H1 (cell line): ENCODE measurements at regions not wholly inside any gene's neighbourhood (a gene's known extent, or its start where the extent isn't known, plus 50 kb on each side); places are given as distances from the start of the nearest gene placed in this dataset.

Experiments
- CTCF ChIA-PET: fragments of 300-600 bp; sonication (Branson Sonifier 250); formaldehyde crosslinking; loops from one replicate; lab custom pipeline; 2021; ENCODE audit not compliant: partially characterized antibody; lab: Charles Lee
- POLR2A ChIA-PET: fragments of 300-600 bp; sonication (Branson Sonifier 250); formaldehyde crosslinking; loops from one replicate; lab custom pipeline; 2021; ENCODE audit warnings: inconsistent platforms; ENCODE audit not compliant: partially characterized antibody; lab: Charles Lee
- DNase-seq, 2 experiments: peaks; one replicate each; pipeline versions ENCODE4 v3.0.0 to v3.0.0-alpha.2; 2010 to 2022; ENCODE audit warnings: low spot score in 2 of 2, low read depth in 1 of 2, mixed read lengths in 1 of 2
- FAIRE-seq: peaks from 2 replicates; lab custom pipeline; 2011; peaks lifted over from hg19 to GRCh38; lab: Jason Lieb, UNC
- H2AFZ ChIP-seq: 2 replicates; pipeline ENCODE4 v1.8.1; 2012; ENCODE audit warnings: low read length, inconsistent platforms
- H2AK5ac ChIP-seq: 2 replicates; pipeline ENCODE4 v1.6.1; 2013; ENCODE audit warnings: low read depth, low read length
- H2BK120ac ChIP-seq: replicated peaks from 2 replicates; pipeline ENCODE3; 2013; ENCODE audit warnings: low read depth, low read length, inconsistent platforms
- H2BK12ac ChIP-seq: 2 replicates; pipeline ENCODE4 v1.6.1; 2013; ENCODE audit warnings: low read depth, low read length
- H2BK15ac ChIP-seq: 2 replicates; pipeline ENCODE4 v1.6.1; 2013; ENCODE audit warnings: low read length
- H2BK20ac ChIP-seq: 2 replicates; pipeline ENCODE4 v1.6.1; 2013; ENCODE audit warnings: low read length
- H2BK5ac ChIP-seq: 2 replicates; pipeline ENCODE4 v1.6.1; 2013; ENCODE audit warnings: low read depth, low read length
- H3K14ac ChIP-seq: 2 replicates; pipeline ENCODE4 v1.6.1; 2013; ENCODE audit warnings: inconsistent platforms; ENCODE audit not compliant: insufficient read length
- H3K18ac ChIP-seq: 2 replicates; pipeline ENCODE4 v1.6.1; 2013; ENCODE audit warnings: low read length; ENCODE audit errors: extremely low read depth
- H3K23ac ChIP-seq: 2 replicates; pipeline ENCODE4 v1.6.1; 2013; ENCODE audit warnings: inconsistent platforms; ENCODE audit not compliant: insufficient read length
- H3K23me2 ChIP-seq: 2 replicates; pipeline ENCODE4 v1.6.1; 2013; ENCODE audit warnings: low read depth, low read length
- H3K27ac ChIP-seq: 2 replicates; pipeline ENCODE4 v1.6.1; 2011; ENCODE audit warnings: low read depth, low read length, inconsistent platforms
- H3K27me3 ChIP-seq, 4 experiments: replicated peaks in 1 of 4; 1 replicate in 1 of 4; 2 replicates in 3 of 4; pipeline versions ENCODE4 v1.6.1 to v1.8.1; 2011 to 2013; ENCODE audit warnings: low read length in 3 of 4, mild to moderate bottlenecking in 3 of 4, inconsistent platforms in 2 of 4, mixed read lengths in 2 of 4, moderate library complexity in 1 of 4; ENCODE audit not compliant: control insufficient read depth in 3 of 4, insufficient read depth in 3 of 4; ENCODE audit errors: extremely low read depth in 1 of 4
- H3K36me3 ChIP-seq, 4 experiments: 2 replicates each; pipeline versions ENCODE4 v1.6.1 to v1.8.1; 2011 to 2013; ENCODE audit warnings: mild to moderate bottlenecking in 4 of 4, low read length in 3 of 4, moderate library complexity in 2 of 4, control low read depth in 1 of 4, inconsistent platforms in 1 of 4; ENCODE audit not compliant: insufficient read depth in 4 of 4, control insufficient read depth in 2 of 4
- H3K4ac ChIP-seq: replicated peaks from 2 replicates; pipeline ENCODE3; 2013; ENCODE audit warnings: low read length, low read depth, mixed read lengths, inconsistent platforms; ENCODE audit not compliant: insufficient read length
- H3K4me1 ChIP-seq, 4 experiments: replicated peaks in 1 of 4; 1 replicate in 1 of 4; 2 replicates in 3 of 4; pipeline versions ENCODE4 v1.6.1 to v1.8.1; 2011 to 2013; ENCODE audit warnings: low read length in 3 of 4, inconsistent platforms in 2 of 4, mixed read lengths in 1 of 4; ENCODE audit not compliant: insufficient read depth in 4 of 4, control insufficient read depth in 3 of 4
- H3K4me2 ChIP-seq, 2 experiments: 2 replicates each; pipeline versions ENCODE4 v1.6.1 to v1.8.1; 2011 to 2013; ENCODE audit warnings: low read depth in 2 of 2, low read length in 2 of 2, control low read depth in 1 of 2, inconsistent platforms in 1 of 2, mild to moderate bottlenecking in 1 of 2; ENCODE audit not compliant: insufficient read depth in 1 of 2
- H3K4me3 ChIP-seq, 4 experiments: fragments of 200-600, 300-600 bp in 1 of 4; sonication (generic), shearing (Covaris generic), sonication (Bioruptor Twin) in 1 of 4; 2 replicates each; pipeline versions ENCODE4 v1.5.1 to v1.8.1; 2011 to 2016; ENCODE audit warnings: low read length in 4 of 4, low read depth in 3 of 4, control low read depth in 2 of 4, inconsistent platforms in 2 of 4, mild to moderate bottlenecking in 2 of 4, mixed read lengths in 1 of 4, moderate library complexity in 1 of 4; ENCODE audit not compliant: insufficient read depth in 2 of 4; ENCODE audit errors: extremely low read depth in 1 of 4
- H3K56ac ChIP-seq: replicated peaks from 2 replicates; pipeline ENCODE3; 2013; ENCODE audit warnings: low read depth, mild to moderate bottlenecking, mixed read lengths, low read length, inconsistent platforms; ENCODE audit not compliant: insufficient read length
- H3K79me1 ChIP-seq: 2 replicates; pipeline ENCODE4 v1.6.1; 2013; ENCODE audit warnings: low read depth, low read length, control low read depth
- H3K79me2 ChIP-seq, 2 experiments: 2 replicates each; pipeline versions ENCODE4 v1.6.1 to v1.8.1; 2012 to 2013; ENCODE audit warnings: low read length in 2 of 2, mild to moderate bottlenecking in 2 of 2, inconsistent platforms in 1 of 2; ENCODE audit not compliant: insufficient read depth in 2 of 2, control insufficient read depth in 1 of 2
- H3K9ac ChIP-seq, 4 experiments: replicated peaks in 1 of 4; 1 replicate in 1 of 4; 2 replicates in 3 of 4; pipeline versions ENCODE4 v1.6.1 to v1.8.1; 2011 to 2013; ENCODE audit warnings: low read depth in 3 of 4, low read length in 3 of 4, control low read depth in 2 of 4, mild to moderate bottlenecking in 2 of 4, moderate library complexity in 2 of 4, inconsistent platforms in 1 of 4; ENCODE audit errors: extremely low read depth in 1 of 4
- H3K9me3 ChIP-seq, 2 experiments: 2 replicates each; pipeline versions ENCODE4 v1.6.1 to v1.8.1; 2012 to 2013; ENCODE audit warnings: mild to moderate bottlenecking in 2 of 2, moderate library complexity in 2 of 2, control low read depth in 1 of 2, inconsistent platforms in 1 of 2, low read depth in 1 of 2, low read length in 1 of 2, mixed read lengths in 1 of 2; ENCODE audit not compliant: insufficient read depth in 2 of 2
- H4K20me1 ChIP-seq, 2 experiments: replicated peaks in 1 of 2; 2 replicates each; pipeline versions ENCODE3 to v1.8.1; 2011 to 2013; ENCODE audit warnings: inconsistent platforms in 2 of 2, low read length in 2 of 2, mild to moderate bottlenecking in 1 of 2; ENCODE audit not compliant: insufficient read depth in 2 of 2, control insufficient read depth in 1 of 2
- H4K5ac ChIP-seq: 2 replicates; pipeline ENCODE4 v1.6.1; 2013; ENCODE audit warnings: low read length, low read depth, mixed read lengths, inconsistent platforms; ENCODE audit not compliant: insufficient read length
- H4K8ac ChIP-seq: 2 replicates; pipeline ENCODE4 v1.8.0; 2013; ENCODE audit warnings: mild to moderate bottlenecking, moderate library complexity, low read length, inconsistent platforms; ENCODE audit not compliant: insufficient read depth; ENCODE audit errors: extremely low read depth
- H4K91ac ChIP-seq: replicated peaks from 2 replicates; pipeline ENCODE3; 2013; ENCODE audit warnings: low read length, mixed read lengths, inconsistent platforms; ENCODE audit not compliant: insufficient read length
- ASH2L ChIP-seq: fragments of 200-600, 300-600 bp; sonication (generic); IDR thresholded peaks from one replicate; pipeline ENCODE4 v1.7.1; 2017; ENCODE audit warnings: low read length
- EGR1 ChIP-seq: IDR thresholded peaks from 2 replicates; pipeline ENCODE4 v1.6.1; 2011; ENCODE audit warnings: low read depth, low read length, borderline replicate concordance
- MAFK ChIP-seq: IDR thresholded peaks from 2 replicates; pipeline ENCODE4 v1.6.1; 2012; ENCODE audit warnings: low read depth, mild to moderate bottlenecking, improper control_type of control experiment, low read length
- NANOG ChIP-seq: IDR thresholded peaks from 2 replicates; pipeline ENCODE4 v1.6.1; 2011; ENCODE audit warnings: low read length, low read depth, mild to moderate bottlenecking, inconsistent platforms; ENCODE audit not compliant: insufficient read depth, poor library complexity, severe bottlenecking
- RXRA ChIP-seq: IDR thresholded peaks from 2 replicates; pipeline ENCODE4 v1.6.1; 2011; ENCODE audit warnings: low read depth, mild to moderate bottlenecking, low read length, moderate library complexity; ENCODE audit not compliant: insufficient read depth
- SIRT6 ChIP-seq: IDR thresholded peaks from one replicate; pipeline ENCODE4 v1.7.1; 2012; ENCODE audit warnings: low read length, inconsistent platforms
- WGBS, 2 experiments: shearing (Covaris generic) in 1 of 2; methylation state at CpG; one replicate each; pipeline versions ENCODE4 v1.1.6 to v1.1.7; 2013 to 2015; ENCODE audit warnings: low lambda C conversion rate in 2 of 2, mixed read lengths in 2 of 2, inconsistent platforms in 1 of 2, low coverage in 1 of 2, missing lambda C conversion rate in 1 of 2; ENCODE audit not compliant: insufficient replicate concordance in 2 of 2, insufficient coverage in 1 of 2, insufficient read length in 1 of 2; ENCODE audit errors: extremely low coverage in 1 of 2, missing lambda C conversion rate in 1 of 2; 5-methylcytosine and 5-hydroxymethylcytosine counted together

GRCh38 chr9:86682240-86682639 is 265.1 kb downstream of the GAS1 start:
- Histone ChIP-seq H4K5ac (no peak overlapping the region), H2BK12ac (no peak overlapping the region), H4K91ac (no peak overlapping the region), H2BK20ac (no peak overlapping the region), H3K4me2 (no peak overlapping the region), H2BK120ac (no peak overlapping the region), H3K4me3 (no peak overlapping the region), H3K9me3 (no peaks in the 10 kb centered on the region), H2AFZ (no peak overlapping the region), H3K4me1 (no peaks in the 10 kb centered on the region), H2BK15ac (no peak overlapping the region), H3K14ac (no peak overlapping the region), H3K27ac (no peak overlapping the region), H3K4ac (no peak overlapping the region), H2AK5ac (no peak overlapping the region), H3K56ac (no peak overlapping the region), H3K27me3 (no peaks in the 10 kb centered on the region), H3K36me3 (no peaks in the 10 kb centered on the region), H3K23ac (no peak overlapping the region), H3K79me2 (no peaks in the 10 kb centered on the region), H2BK5ac (no peak overlapping the region), H3K23me2 (no peaks in the 10 kb centered on the region), H4K20me1 (no peaks in the 10 kb centered on the region), H4K8ac (no peak overlapping the region), H3K9ac (no peak overlapping the region), H3K79me1 (no peaks in the 10 kb centered on the region), H3K18ac (no peak overlapping the region)
- DNase-seq (no peak), FAIRE-seq (no peak)
- whole genome bisulfite sequencing, 2 experiments = 82% methylated on average over 8 of the region's 8 CpGs; no CpG with 5 or more reads in 1 of the 2 experiments
- ChIA-PET POLR2A (no interaction called here), CTCF (interaction anchor here (1.3 kb wide), 1 partner anchor 15 kb away, joined by 4 read pairs; no protein-coding TSS in a partner anchor)
- TF ChIP-seq ASH2L (no peak), SIRT6 (no peak), MAFK (no peak), EGR1 (no peak), RXRA (no peak), NANOG (no peak)
